Ramos (cell line): ENCODE measurements at regions not wholly inside any gene's neighbourhood (a gene's known extent, or its start where the extent isn't known, plus 50 kb on each side); places are given as distances from the start of the nearest gene placed in this dataset.

Experiments used
- in situ Hi-C: fragments of 300-500 bp; cut with MboI; formaldehyde crosslinking; loops from one replicate; pipeline ENCODE4 v1.14.3; 2022; ENCODE audit warnings: low sequenced_read_pairs; ENCODE audit not compliant: unreplicated experiment

- in situ Hi-C loops: no loop called here
These were observed 57.6 kb upstream of the RBPJ start for GRCh38 chr4:26263165-26263564.

DNA sequence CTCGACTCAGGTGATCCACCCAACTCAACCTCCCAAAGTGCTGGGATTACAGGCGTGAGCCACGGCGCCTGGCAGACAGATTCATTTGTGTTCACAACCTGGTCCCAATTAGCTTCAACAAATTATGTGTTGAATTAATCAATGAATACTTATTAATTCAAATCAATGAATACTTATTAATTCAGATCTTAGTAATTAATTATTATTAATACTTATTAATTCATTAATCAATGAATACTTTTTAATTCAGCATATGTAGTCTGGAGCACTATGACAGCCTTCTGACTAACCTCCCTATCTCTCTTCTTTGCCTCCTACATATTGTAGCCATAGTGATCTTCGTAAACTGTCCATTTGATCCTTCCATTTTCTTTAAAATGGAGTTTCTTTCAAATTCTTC lies 56.7 kb upstream of the RBPJ start:
- in situ Hi-C loops: no loop called here

GRCh38 chr4:26267087-26267486 lies 53.7 kb upstream of the RBPJ start:
- in situ Hi-C loops: no loop called here

DNA sequence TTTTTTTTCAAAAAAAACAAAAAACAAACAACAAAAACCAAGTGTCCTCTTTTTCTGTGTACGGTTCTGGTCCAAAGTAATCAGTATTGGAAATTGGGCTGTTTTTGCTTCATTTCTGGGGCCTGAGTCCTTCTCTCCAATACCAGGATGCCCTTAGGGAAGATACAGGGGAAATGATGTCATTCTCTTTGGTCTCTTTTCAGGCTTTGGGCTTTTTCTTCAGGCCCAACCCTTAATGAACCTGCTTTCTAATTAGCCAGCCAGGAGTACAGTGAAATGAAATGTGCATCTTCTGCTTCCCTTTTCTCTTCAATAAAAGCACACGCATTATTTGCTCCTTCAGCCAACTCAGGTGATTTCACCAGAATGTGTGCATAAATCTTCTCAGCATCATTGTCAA lies 52.6 kb upstream of the RBPJ start:
- in situ Hi-C loops: no loop called here

GRCh38 chr4:26269038-26269437 lies 51.8 kb upstream of the RBPJ start:
- in situ Hi-C loops: no loop called here
